GM18498 (cell line): ENCODE measurements at regions not wholly inside any gene's neighbourhood (a gene's known extent, or its start where the extent isn't known, plus 50 kb on each side); places are given as distances from the start of the nearest gene placed in this dataset.
"Not testable (repeated sequence)": the region's sequence is repeated elsewhere in the genome, so short reads cannot be mapped to it uniquely, and the experiment has no call there.

Experiments
- ATAC-seq: cut with Tn5 transposase; IDR thresholded peaks from one replicate; pipeline ENCODE4 v1.9.1; 2021; ENCODE audit warnings: mild to moderate bottlenecking, moderate library complexity; ENCODE audit not compliant: unreplicated experiment

DNA sequence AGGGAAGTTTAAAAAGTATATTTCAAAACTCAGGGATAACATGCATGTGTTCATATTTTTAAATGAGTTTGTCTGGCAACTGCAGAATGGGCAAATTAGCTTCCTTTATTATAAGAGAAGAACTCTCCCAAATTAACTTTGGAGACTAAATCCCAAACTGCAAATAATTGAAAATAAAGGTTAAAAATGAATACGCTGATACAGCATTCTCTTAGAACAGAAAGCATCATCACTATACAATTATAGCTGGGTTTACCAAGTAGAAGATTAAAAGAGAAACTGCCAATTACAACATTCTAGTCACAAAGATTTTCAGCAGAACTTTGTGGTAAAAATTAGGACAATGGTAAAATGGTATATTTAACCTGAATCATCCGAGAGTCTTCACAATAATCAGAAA, 73.3 kb downstream of the OLFM4 start:
- ATAC-seq: no peak

DNA sequence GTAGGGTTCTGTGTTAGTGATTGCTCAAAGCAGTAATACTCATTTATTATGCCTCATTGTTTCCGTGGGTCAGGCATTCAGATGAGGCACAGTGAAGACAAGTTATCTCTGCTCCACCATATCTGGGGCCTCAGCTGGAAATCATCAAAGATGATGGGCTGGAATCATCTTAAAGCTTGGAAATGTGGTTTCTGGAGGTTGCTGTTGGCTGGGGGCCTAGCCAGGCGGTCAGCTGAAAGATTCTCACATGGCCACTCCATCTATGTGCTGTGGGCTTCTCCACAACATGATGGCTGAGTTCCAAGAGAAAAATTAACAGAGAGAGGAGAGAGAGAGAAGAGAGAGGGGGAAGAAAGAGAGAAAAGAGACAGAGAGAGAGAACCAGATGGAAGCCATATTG, 75.5 kb downstream of the OLFM4 start:
- no peak for ATAC-seq

DNA sequence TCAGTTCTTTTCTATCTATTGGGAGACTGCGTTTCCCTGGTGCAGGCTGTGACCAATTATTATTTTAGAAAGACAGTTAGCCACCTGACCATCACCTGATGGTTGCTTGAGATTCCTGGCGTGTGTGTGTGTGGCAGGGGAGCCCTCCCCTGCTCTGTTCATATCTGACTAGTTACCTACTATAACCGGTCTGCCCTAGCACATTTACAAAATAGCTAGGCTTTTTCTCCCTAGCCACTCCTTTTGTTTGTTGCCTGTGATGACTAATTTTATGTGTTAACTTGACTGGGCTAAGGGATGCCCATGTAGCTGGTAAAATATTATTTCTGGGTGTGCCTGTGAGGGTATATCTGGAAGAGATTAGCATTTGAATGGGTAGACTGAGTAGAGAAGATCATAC, 76.9 kb downstream of the OLFM4 start:
- ATAC-seq: no peak

DNA sequence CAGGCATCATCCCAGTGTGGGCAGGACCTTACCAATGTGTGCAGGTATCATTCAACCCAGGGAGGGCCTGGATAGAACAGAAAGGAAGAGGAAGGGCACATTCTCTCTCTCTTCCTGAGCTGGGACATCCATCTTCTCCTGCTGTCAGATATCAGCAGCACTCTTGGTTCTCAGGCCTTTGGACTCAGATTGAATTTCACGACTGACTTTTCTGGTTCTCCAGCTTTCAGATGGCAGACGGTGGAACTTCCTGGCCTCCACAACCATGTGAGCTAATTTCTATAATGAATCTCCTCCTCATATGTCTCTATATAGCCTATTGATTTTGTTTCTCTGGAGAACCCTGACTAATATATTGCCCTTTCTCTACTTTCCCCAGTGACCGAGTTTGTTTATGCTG, 77.3 kb downstream of the OLFM4 start:
- ATAC-seq: no peak

DNA sequence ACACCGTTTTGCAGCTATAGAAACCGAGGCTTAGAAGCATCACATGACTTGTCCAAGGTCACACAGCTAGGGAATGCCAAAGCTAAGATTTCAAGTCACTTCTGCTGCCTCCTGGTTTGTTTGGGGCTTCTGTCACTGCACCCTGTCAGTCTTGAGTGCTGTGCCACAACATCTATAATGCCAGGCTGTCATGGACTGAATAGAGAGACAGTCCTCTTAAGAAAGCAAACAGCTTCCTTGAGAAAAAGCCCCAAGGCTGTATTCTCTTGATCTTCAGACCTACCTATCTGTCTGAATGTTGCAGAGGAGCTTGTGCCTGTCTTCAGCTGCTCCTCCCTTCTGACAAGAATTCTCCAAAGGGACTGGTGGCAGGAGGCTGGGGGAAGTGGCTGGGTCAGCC, 81.6 kb downstream of the OLFM4 start:
- ATAC-seq: no peak

DNA sequence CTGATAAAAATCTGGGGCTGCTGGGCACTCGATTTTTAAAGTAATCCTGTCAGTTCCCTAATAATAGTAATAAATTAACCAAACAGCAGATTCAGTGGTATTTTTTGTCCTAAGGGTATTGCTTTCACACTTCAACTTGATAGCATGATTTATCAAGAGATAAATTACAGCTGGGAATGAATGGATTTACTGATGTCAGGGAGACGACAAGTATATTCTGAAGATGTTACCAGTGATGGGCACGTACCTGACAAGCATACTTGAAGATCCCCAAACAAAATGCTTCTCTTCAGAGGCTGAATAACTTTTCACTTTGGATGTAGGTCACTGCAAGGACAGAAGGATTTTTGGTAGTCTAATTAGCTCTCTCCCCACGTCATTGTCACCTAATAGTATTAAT, 82.0 kb downstream of the OLFM4 start:
- no peak for ATAC-seq

DNA sequence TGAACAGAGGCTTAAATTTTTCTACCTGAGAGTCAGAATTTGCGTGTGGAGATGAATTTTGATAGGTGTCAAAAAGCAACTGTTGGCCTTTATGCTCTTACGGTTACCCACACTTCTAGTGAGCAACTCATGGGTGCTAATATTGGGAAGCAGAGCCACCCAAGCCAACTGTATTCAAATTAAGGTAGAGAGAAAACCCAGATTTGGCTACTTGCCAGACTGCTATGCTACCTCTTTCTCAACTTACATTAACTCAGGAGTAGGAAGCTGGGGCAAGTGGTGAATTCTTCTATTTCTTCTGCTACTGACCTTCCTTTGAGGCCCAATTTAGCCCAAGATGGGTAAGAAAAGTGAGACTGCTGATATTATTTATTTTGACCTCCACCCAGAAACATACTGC, 83.9 kb downstream of the OLFM4 start:
- no peak for ATAC-seq

DNA sequence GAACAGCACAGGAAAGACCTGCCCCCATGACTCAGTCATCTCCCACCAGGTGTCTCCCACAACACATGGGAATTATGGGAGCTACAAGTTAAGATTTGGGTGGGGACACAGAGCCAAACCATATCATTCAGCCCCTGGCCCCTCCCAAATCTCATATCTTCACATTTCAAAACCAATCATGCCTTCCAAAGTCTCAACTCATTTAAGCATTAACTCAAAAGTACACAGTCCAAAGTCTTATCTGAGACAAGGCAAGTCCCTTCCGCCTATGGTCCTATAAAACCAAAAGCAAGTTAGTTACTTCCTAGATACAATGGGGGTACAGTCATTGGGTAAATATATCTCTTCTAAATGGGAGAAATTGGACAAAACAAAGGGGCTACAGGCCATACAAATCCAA, 88.4 kb downstream of the OLFM4 start:
- not testable (repeated sequence) for ATAC-seq

DNA sequence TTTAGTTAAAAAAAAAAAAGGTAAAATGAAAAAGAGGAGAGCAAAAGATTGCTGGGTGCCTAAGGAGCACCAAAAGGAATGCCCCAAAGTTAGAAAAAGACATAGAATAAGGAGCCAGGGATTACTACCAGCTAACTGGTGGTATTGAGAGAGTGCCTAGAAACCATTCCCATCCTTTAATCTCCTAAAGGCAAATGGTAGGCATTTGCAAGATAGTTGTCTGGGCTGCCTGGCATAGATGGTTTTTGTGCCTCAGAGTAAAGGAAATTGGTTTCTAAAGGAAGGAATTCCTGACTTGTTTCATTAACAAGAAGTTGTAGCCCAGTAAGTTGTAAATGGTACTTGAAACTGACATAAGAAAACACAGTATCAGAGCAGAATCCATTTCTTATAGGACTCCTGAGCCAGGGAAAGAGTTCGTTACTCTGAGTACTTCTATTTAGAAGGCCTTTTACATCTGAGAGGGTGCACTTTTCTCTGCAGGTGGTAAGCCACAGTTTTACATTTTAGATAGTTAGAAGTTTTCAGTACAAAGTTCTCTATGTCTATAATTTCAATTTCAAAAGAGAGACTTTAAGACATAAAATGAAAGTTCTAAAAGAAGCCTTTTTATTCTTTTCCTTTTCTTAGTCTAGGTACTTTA, 92.6 kb downstream of the OLFM4 start:
- no peak for ATAC-seq

DNA sequence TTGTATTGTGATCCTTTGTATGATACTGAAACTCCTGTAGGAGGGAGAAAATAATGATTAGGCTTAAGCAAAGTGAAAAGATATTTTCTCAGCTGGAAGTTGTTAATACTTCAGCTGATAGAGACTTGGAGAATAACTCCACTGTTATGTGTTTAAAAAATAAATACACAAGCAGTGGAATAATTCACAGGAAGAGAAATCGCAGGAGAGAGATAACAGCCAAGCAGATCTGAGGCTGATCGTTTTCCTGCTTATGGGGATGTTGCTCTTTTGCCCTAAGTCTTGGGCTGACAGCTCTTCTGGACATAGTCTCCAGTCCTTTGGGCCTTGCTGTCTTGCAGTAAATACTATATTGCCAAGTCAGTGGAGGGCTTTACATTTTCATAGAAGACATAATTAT, 93.3 kb downstream of the OLFM4 start:
- no peak for ATAC-seq

DNA sequence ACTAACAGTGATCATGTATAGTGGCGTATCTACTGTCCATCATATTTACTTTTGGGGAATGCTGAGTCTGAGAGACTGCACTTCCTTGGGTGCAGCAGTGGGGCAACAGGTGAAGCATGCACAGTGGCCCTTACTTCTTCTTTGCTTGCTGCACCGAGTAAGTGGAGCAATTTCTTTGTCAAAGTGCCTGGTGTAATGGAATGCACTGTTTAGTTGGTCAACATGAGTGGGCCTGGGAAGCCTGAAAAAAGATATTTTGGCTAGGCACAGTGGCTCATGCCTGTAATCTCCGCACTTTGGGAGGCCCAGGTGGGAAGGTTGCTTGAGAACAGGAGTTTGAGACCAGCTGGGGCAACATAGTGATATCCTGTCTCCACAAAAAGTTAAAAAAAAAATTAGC, 94.9 kb downstream of the OLFM4 start:
- no peak for ATAC-seq

DNA sequence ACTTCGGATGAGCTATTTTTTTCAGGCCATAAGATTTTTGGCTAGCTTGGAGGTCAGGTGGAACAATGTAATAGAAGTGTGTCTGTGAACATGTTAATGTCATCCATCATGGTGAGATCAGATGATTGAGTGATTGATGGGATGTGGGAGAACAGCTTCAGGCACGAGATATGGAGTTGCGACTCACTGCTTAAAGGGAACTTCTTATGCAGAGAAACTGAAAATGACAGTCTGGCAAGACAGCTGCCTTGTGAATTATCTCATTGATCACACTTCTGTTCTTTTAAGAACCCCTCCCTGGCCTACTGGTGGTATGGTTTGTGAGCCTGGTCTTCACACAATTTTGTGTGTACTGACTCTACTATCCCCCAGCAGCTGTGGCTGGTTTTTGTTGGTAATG, 96.0 kb downstream of the OLFM4 start:
- no peak for ATAC-seq

DNA sequence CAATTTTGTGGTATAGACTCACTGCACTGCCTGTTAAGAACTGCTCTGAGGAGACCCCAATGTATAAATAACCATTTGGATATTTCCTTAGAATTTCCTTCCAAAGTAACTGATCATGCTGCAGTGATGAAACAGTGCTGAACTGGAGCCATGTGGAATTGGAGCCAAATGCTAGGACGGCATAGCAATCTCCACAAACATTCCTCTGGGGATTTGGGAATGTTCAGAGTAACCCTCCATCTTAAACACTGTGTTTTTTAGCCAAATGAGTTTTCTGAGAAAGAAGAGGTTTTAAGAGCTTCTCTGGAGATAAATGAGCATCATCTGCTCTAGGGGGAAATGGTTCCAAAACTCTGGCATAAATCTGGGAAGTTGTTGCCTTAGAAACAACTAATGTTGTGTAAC, 98.2 kb downstream of the OLFM4 start:
- no peak for ATAC-seq

DNA sequence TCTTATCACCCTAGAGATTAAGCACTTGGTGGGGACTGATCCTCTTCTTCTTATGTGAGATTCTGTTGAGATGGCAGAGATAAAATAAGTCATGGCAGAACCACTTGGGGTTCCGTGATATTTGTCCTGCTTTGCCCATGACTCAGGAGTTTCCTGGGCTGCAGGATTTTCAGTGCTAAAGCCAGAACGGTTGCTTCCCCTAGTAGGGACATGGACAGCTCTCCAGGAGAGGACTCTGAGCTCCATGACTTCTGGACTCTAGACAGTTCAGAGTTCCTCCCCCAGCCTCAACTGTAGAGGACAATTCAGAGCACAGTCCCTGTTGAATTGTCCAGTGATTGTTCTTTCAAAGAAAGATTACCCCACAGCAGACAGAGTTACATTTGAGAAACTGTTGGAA, 98.8 kb downstream of the OLFM4 start:
- no peak for ATAC-seq

DNA sequence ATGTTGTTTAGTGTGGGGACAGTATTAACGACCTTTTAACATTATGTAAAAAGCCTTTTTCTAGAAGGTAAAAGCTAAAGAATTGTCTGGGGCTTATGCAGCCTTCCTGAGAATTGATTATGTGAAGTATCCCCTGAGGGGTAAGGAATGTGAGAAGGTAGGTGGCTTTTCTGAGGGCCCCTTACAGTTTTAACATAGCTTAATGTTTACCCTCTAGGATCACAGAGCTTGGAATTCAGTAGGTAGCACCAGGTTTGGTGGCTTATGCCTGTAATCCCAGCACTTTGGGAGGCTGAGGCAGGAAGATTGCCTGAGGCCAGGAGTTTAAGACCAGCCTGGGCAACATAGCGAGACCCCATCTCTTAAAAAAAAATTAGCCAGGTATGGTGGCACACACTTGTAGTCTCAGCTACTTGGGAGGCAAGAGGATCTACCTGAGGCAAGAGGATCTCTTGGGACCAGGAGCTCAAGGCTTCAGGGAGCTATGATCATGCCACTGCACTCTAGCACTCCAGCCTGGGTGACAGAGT, 101.3 kb downstream of the OLFM4 start:
- no peak for ATAC-seq

DNA sequence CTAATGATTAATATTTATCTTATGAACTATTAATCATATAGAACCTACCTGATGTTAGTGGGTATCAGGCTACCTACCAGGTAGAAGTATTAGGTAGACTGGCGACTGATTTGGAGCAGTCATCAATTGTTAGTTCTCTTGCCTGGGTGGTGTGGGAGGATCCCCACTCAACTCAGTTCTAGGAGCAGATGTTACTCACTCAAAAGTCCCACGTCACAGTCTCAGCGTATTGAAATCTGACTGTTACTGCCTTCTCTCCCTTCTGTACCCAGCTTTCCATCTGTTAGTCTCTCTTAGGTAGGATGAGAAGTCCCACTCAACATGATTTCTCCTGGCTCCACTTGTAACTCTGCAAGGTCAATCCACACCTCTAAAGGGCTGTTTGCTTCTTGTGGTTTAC, 102.7 kb downstream of the OLFM4 start:
- ATAC-seq: no peak

DNA sequence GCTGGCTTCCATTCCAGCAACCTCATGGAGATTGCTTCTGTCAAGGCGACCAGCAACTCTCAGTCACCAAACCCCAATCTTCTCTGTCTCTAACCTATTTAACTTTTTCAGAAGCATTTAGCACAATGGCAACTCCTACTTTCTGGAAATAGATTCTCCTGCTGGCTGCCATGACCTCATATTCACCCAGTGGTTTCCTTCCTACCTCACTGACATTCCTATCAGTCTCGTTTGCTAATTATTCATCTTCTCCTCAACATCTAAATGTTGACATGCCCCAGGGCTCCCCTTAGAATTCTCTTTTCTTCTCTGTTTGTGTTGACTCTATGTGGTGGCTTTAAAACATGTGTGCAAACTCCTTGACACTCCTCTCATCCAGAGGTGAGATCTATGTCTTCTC, 106.7 kb downstream of the OLFM4 start:
- no peak for ATAC-seq

DNA sequence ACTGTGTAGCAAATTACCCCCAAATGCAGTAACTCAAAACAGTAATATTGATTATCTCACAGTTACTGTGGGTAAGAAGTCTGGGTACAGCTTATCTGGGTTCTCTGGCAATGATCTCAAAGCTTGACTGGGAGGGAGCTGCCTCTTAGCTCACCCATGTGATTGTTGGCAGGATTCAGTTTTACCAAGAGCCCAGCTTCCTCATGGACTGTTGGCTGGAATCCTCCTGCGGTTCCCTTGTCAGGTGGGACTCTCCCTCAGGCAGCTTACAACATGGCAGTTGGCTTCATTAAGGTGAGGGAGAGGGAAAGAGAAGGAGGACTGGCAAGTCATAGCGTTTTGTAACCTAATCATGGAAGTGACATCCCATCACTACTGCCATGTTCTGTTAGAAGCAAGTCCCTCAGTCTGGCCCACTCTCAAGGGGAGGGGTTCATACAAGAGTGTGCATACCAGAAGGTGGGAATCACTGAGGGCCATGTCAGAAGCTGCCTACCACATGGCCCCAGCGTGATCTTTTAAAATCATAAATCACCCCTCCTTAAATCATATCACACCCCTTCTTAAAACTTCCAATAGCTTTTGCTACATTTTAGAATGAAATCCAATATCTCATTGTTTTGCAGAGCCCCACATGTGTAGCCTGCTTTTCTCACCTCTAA, 108.1 kb downstream of the OLFM4 start:
- ATAC-seq: no peak

DNA sequence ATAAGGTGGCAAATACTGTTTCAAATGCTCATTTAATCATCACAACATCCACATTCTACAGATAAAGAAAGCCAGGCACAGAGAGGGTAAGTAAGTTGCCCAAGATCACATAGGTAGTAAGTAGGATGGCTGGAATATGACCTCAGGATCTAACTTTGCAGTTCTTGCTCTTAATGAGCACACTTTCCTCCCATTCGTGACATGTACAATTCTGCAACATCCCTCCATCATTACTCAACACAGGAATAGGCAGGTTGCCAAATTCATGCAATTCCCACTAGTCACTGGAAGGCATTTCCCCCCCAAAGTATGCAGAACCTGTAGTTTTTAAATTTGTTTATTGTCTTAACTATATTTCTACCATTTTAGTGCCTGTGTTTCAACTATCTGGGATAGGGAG, 109.2 kb downstream of the OLFM4 start:
- no peak for ATAC-seq

DNA sequence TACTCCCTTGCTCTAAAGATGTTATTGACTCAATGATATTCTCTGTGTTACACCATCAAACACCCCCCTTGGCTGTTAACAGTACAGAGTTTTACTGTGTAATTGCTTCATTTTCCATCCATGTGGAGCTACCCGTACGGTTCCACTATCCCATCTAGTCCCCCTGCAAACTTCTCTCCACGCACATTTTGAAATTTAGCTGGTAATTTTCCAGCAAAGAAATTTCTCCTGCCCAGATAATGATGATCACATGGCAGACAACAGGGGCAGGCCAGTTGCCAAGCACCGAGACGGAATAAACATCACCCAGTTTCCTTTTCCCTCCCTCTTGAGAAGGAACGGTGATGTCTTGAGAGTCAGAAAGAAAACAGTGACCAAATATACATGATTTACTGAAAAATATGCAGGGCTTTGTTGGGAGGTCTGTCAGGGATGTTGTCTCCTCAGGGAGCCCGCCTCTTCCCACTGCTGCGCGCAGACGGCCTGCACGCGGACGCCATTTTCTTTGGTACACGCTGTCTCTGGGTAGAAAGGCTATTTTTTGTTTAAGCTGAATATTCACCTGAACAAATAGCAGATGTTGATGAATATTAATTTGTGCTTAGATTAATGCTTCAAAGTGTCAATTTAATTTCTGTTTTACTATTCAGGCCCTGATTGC, 109.9 kb downstream of the OLFM4 start:
- ATAC-seq: no peak

DNA sequence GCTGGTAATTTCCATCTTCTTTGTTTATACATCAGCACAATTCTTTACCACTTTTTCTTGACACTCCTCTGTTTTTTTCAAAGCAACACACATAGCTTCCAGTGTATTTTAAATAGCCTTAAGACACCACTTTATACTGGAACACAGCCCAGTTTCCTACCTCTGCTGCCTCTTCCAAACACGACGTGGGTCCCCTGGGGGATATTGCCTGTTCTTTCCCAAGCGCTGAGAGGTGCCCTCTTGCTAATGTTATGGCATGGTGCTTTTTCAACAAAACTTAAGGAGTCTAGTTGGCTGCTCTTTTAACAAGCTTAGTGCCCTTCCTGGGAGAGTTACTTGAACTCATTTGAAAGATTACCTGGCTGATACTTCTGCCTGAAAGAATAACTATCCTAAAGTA, 112.7 kb downstream of the OLFM4 start:
- no peak for ATAC-seq

DNA sequence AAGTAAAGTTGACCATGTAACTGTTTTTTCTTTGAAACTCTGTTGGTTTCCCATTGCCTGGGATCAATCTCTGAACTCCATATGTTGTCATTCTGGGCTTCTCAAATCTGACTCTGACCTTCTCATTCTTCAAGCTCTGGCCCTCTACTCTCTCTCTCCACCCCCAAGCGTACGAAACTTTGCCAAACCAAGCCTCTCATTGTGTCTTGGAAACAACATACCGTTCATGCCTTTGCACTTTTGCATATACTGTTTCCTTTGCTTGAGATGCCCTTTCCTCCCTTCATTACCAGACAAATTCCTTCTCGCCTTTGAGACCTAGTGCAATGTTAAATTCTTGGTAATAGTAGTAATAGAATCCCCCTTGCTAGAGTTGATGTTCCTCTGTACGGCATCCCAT, 113.7 kb downstream of the OLFM4 start:
- ATAC-seq: no peak
